ENCODE measurements at regions not wholly inside any gene's neighbourhood (a gene's known extent, or its start where the extent isn't known, plus 50 kb on each side); places are given as distances from the start of the nearest gene placed in this dataset.
A peak's percentile ranks its signal among the peaks of the same experiment; 100 is the strongest.

DNA sequence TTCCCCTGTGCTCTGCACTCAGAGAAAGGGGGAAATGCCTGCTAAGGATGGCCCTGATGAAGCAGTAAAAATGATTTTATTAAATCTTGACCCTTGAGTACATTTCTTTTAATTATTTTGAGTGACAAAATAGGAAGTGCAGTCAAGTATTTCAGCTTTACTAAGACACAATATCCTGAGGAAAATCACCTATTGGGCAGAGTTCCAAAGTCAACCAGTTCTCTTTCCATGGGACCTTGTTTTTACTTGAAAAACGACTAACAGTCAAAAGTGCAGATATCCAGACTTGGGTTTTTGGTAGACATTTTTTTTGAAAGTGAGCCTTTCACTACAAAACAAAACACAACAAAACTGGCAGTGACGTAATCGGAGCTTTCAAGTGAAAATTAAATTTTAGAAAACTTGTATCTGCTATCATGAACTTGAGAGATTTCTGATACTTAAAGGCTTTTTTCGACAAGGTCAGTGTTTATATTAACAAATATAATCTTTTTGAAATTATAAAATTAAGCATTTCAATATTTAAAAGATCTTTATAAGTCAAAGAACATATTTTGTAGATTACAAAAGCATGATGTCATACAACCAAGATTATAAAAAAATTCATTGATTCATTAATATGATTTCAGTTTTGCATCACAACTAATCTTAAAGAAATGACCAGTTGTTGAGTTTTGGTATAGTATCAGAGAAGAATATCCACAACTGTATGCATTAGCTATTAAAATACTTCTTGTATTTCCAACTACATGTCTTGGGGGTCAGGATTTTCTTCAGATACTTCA is 513.8 kb upstream of the AKR1E2 start:
- intact Hi-C loops (cut with DNase I; ENCODE audit: low total_unique reads): no loop called here
- 83 to 90% methylated on average over 4 of the region's 4 CpGs for WGBS, 2 donors
- no peak for DNase-seq

DNA sequence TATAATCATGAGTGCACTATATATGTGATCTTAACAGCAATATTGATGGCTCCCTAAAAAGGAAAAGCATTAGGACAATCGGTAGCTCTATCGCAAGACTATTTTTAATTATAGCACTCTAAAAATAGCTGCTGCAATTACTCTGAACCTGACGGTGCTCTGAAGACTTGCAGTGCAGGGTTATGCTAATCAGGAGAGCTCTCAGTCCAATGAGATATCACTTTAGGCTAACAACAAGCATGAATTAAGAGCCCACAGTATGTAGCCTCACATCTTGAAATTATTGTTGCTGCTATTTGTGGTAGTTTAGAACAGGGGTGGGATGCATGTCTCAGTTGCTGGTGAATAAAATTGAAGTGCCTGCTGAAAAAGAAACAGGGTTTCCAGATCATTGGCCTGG is 515.8 kb upstream of the AKR1E2 start:
- Histone ChIP-seq H3K27ac (no peak overlapping the region), H3K27me3 (no peaks in the 10 kb centered on the region), H3K9me3 (no peaks in the 10 kb centered on the region), H3K4me3 (no peak overlapping the region), H3K36me3 (ENCODE audit: low read depth, missing control alignments) (no peaks in the 10 kb centered on the region), H3K4me1 (peaks cover 5% of the 10 kb centered on the region)
- no peak for DNase-seq
- intact Hi-C loops (cut with DNase I; ENCODE audit: low total_unique reads): no loop called here
- 53 to 62% methylated on average over 3 of the region's 3 CpGs for WGBS, 2 donors
- TF ChIP-seq, protein P1, sequence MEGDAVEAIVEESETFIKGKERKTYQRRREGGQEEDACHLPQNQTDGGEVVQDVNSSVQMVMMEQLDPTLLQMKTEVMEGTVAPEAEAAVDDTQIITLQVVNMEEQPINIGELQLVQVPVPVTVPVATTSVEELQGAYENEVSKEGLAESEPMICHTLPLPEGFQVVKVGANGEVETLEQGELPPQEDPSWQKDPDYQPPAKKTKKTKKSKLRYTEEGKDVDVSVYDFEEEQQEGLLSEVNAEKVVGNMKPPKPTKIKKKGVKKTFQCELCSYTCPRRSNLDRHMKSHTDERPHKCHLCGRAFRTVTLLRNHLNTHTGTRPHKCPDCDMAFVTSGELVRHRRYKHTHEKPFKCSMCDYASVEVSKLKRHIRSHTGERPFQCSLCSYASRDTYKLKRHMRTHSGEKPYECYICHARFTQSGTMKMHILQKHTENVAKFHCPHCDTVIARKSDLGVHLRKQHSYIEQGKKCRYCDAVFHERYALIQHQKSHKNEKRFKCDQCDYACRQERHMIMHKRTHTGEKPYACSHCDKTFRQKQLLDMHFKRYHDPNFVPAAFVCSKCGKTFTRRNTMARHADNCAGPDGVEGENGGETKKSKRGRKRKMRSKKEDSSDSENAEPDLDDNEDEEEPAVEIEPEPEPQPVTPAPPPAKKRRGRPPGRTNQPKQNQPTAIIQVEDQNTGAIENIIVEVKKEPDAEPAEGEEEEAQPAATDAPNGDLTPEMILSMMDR (IDR thresholded peaks at IDR 0.05): no peak
- TF ChIP-seq POLR2A (IDR thresholded peaks at IDR 0.05): no peak

More for the DNA sequence above, 513.8 kb upstream of the AKR1E2 start:
- Histone ChIP-seq H3K9me3 (no peaks in the 10 kb centered on the region), H3K36me3 (ENCODE audit: low read depth, missing control alignments) (no peaks in the 10 kb centered on the region), H3K4me3 (no peak overlapping the region), H3K4me1 (peaks cover 4% of the 10 kb centered on the region), H3K27ac (no peak overlapping the region), H3K27me3 (no peaks in the 10 kb centered on the region)
- TF ChIP-seq, protein P1 (IDR thresholded peaks at IDR 0.05): no peak
- TF ChIP-seq POLR2A (IDR thresholded peaks at IDR 0.05): no peak

GRCh38 chr10:4307910-4308309 is 518.1 kb upstream of the AKR1E2 start:
- TF ChIP-seq POLR2A (IDR thresholded peaks at IDR 0.05): no peak
- TF ChIP-seq, protein P1 (IDR thresholded peaks at IDR 0.05): no peak
- Histone ChIP-seq H3K36me3 (ENCODE audit: low read depth, missing control alignments) (no peaks in the 10 kb centered on the region), H3K4me1 (peaks cover 5% of the 10 kb centered on the region), H3K27me3 (no peaks in the 10 kb centered on the region), H3K27ac (no peak overlapping the region), H3K4me3 (no peak overlapping the region), H3K9me3 (no peaks in the 10 kb centered on the region)
- intact Hi-C loops (cut with DNase I; ENCODE audit: low total_unique reads): no loop called here
- DNase-seq: peak; percentile 34
- WGBS, 2 donors: 40 to 57% methylated on average over 1 of the region's 1 CpG

DNA sequence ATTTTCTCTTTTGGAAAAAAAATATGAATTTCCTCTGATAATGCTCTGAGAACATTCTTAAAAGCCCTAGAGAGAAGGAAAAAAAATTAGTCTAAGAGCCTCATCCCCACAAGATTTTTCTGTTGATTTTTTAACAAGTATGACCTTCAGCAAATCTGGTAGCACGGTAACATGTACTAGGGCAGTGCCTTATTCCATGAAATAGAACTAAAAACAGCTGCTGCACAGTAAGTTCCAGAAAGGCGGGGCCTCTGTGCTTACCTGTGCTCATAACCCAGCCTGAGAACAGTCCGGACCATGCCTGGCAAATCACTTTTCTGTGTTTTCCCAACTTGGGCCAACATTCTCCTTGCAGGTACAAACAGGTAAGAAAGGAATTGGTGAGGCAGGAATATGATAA is 519.1 kb upstream of the AKR1E2 start:
- Histone ChIP-seq H3K27ac (no peak overlapping the region), H3K36me3 (ENCODE audit: low read depth, missing control alignments) (no peaks in the 10 kb centered on the region), H3K4me1 (peaks cover 5% of the 10 kb centered on the region), H3K9me3 (no peaks in the 10 kb centered on the region), H3K4me3 (no peak overlapping the region), H3K27me3 (no peaks in the 10 kb centered on the region)
- TF ChIP-seq POLR2A (IDR thresholded peaks at IDR 0.05): no peak
- TF ChIP-seq, protein P1 (IDR thresholded peaks at IDR 0.05): no peak
- intact Hi-C loops (cut with DNase I; ENCODE audit: low total_unique reads): no loop called here
- peak; percentile 27 for DNase-seq
- WGBS, 2 donors: 52 to 58% methylated on average over 3 of the region's 3 CpGs

GRCh38 chr10:4303045-4303444 is 518.0 kb upstream of the KLF6 start:
- Histone ChIP-seq H3K36me3 (ENCODE audit: low read depth, missing control alignments) (no peaks in the 10 kb centered on the region), H3K4me3 (no peak overlapping the region), H3K27ac (no peak overlapping the region), H3K27me3 (no peaks in the 10 kb centered on the region), H3K4me1 (peaks cover 5% of the 10 kb centered on the region), H3K9me3 (no peaks in the 10 kb centered on the region)
- no peak for TF ChIP-seq POLR2A (IDR thresholded peaks at IDR 0.05)
- TF ChIP-seq, protein P1 (IDR thresholded peaks at IDR 0.05): no peak
- intact Hi-C loops (cut with DNase I; ENCODE audit: low total_unique reads): no loop called here
- WGBS, 2 donors: 91 to 94% methylated on average over 5 of the region's 5 CpGs
- no peak for DNase-seq

Data from testis (tissue), 2 donors.